Activated T-helper 1 cell treated with anti-CD3 and anti-CD28 coated beads, Interleukin-2, amount 50 U/mL, for 16 hours (primary cell): ENCODE measurements at regions not wholly inside any gene's neighbourhood (a gene's known extent, or its start where the extent isn't known, plus 50 kb on each side); places are given as distances from the start of the nearest gene placed in this dataset.

ENCODE experiments used
- DNase-seq, 2 donors: peaks; one replicate each; pipeline ENCODE4 v3.0.0-alpha.2; 2020; ENCODE audit warnings: low read depth in 1 of 2, low spot score in 1 of 2

DNA sequence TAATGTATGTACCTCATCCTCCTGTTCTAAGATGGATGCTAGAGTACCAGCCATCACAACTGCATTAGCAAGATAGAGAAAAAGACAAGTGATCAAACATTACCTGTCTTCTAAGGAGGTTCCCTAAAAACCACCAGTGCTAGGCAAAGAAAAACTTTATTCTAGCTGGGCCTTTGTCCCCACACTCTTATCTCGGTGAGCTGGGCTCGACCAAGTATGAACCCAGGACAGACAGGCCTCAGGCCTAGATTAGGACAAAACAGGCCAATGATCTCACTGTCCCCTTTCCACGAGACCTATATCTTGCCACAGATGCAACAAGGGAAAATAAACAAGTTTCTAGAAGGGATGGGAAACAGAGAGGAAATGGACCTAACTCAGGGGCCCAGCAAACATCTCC lies 127.6 kb upstream of the PKDCC start:
- no peak for DNase-seq

DNA sequence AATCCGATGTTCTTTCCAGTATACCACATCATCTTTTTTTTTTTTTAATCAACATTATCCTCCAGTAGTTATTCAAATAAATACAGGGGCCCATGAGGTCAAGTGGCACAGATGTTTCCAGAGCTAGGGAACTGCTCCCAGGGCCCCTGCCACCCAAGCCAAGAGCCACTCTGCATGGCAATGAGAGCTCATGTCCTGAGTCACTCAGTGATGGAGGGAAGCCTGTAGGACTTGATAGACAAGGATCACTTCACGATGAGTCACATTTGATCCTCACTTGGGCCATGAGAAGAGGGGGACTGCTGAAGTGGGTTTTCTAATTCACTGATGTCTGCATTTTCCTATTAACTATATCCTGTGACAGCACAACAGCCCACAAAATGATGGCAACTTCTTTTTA lies 127.0 kb upstream of the PKDCC start:
- no peak for DNase-seq

DNA sequence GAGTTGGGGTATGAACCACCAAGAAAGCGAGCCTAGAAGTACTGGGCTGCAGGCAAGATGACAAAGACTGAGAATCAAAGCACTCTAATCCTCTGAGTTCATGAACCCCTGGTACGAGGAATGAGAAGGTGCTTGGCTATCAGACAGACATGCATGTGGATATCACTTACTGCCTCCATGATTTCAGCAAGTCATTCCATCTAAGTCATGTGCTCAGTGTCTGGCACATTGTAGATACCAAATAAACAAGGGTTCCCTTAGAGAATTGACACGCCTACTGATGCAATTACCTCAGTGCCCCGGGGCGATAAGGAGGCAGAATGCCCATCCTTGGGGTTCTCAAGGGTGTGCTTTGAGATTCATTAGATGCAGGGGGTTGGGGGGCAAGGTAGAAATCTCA lies 125.6 kb upstream of the PKDCC start:
- no peak for DNase-seq

DNA sequence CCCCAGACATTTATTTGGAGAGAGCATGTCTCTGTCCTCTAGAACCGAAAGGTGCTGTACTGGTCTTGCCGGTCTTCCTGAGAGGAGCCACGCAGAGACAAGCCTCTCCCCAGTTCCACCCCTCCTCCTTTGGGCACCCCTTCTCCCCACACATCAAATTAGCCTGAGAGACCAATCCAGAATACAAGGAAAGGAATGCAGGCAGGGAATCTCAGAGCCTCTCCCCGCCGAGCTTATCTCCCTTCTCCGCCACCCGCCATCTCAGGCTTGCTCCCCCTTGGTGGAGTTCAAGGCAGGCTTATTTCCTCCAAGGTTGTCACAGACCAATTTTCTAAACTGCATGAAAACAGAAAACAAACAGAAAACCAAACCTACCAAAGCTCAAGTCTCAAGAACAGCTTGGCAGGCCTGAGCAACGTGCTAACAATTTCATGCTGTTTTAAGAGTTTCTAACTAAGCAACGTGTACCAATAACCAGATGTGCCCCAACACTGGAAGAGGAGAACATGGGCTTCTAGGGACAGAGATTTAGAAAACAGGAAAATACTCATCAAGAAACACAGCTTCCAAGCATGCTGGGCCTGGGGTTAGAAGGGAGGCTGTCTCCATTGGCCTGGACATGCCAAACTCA lies 124.5 kb upstream of the PKDCC start:
- DNase-seq: no peak

DNA sequence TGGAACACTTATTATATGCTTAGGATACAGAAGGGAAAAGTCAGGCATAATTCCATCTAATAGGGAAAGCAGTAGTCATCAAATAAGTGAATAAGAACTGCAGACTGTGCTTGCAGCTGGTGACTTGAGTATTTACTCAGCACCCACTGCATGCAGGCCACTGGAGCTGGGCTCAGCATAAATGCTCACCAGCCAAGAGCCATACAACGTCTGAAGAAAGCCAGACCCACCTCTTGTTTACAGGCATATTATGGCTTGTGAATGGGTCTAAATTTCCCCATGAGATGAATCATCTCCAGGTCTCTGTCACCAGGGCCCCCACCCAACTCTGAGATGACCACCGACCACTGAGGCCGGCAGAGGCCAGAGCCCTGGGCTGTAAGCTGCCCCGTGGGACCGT lies 123.8 kb upstream of the PKDCC start:
- no peak for DNase-seq

DNA sequence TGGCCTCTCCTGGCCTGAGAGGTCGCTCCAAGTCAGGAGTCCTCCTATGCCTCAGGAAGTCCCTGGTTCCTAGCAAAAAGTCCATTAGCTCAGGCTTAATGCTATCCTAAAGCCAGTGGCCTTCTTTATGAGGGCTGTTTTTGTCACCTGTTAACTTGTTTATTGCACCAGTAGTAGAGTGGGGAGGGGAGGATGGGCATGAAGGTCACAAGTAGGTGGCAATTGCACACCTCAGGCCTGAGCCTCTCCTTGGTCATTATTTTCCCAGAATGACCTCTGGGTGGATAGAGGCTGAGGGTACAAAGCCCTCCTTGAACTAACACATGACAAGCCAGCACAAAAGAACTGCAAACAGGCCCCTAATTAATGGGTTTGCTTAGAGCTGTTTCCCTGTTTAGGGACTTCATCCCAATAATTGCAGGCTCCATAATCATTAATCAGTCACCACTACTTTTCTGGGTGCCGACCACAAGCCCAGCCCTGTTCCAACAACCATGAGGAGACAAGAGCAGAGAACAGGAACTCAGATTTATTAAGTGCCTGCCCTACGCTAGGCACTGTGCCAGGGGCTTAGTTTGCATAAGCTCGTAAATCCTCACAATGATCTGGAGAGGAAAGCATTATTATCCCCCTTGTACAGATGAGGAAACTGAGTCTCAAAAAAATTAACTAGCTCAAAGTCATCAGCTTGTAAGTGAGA lies 123.0 kb upstream of the PKDCC start:
- no peak for DNase-seq

DNA sequence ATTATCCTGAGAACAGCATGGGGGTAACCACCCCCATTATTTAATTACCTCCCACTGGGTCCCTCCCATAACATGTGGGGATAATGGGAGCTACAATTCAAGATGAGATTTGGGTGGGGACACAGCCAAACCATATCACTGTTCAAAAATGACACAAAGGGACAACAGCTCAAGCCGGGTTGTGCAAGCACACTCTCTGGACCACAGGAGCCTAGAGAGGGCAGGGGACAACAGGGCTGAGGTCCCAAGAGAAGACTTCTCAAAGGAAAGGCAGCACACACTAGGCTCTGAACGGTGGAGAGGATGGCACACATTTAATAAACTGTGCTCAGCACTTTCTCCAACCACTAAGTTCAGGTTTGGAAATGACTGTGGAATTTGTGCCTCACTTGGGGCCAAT lies 122.1 kb upstream of the PKDCC start:
- DNase-seq: no peak

DNA sequence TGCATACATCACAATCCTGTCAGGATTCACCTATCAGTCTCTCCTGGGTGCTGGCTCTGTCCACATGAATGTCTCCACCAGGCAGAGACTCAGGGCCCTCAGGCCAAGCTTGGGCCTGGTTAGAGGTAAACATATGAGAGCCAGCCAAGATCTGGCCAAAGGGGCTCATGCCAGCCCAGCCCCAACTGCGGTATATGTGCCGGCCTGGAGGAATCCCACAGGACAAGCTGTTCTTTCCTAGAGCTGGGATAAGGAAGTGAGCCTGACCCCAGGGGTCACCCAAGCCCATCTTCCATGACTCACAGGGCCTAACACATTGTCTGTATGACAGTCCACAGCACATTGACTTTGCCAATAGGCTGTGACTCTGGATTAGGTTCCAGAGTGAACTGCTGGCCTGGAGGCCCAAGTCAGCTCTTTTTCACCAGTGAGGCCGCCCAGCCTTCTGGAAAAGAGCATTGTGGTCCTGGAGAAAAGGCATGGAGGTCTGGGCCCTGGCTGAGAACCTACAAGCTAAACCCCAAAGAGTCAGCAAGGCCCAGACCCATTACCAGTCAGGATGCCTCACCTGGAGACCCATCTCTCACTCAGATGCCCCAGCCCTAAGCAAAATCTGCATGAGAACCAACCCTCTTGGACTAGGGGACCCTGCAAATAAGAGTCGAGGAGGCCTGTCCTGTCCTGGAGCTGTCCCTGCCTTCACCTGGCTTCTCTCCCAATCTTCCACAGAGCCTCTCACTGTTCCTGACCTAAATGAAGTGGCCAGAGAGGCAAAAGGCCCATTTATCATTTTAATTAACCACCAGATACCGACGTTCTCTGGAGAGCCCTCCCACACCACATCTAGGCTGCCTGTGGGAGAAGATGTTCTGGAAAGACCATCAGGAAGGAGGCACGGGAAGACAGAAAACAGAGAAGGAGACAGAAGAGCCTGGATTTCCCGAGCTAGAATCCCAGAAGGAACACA lies 120.9 kb upstream of the PKDCC start:
- no peak for DNase-seq

DNA sequence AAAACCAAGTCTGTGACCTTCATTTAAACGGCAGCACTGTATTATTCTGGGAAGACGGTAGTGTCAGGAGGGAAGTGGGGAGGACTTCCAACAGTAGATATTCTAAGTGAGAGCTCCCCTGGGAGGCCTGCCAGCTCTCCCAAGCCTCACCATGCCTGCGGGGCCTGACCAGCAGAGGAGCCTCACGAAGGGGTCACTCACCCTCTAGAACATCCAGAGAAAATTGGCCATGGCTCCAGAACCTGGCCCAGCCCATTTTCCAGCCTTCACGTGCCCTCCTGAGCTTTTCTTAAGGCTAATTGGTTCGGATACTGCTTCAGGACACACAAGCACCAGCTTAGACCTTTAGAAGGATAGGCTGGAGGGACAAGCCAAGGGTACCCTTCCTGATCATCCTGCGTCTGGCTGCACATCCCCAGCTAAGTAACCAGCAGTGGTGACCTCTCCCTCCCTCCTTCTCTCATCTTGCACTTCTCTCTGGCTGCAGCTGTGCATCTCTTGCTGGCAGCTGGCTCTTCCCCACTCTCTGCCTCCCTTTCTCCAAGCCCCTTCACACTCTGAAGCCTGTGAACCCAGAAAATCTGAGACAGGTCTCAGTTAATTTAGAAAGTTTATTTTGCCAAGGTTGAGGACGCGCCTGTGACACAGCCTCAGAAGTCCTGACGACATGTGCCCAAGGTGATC lies 120.1 kb upstream of the PKDCC start:
- DNase-seq: no peak

DNA sequence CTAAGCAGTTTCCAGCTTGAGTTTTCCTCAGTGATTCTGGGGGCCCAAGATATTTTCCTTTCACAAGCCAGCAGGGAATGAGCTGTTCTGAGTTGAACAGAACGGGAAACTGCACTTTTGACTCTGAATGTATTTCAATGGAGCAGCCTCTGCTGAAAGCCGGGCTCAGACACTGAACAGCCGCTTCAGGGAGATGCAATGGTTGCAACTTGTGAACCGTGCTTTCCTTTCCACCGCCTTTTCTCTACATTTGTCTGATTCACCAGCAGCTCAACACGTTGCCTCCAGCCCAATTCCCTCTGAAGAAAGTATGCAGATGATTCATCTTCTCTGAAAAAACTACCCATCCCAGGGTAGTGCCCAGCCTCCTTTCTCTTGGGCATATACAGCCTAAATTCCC lies 119.3 kb upstream of the PKDCC start:
- DNase-seq: no peak

DNA sequence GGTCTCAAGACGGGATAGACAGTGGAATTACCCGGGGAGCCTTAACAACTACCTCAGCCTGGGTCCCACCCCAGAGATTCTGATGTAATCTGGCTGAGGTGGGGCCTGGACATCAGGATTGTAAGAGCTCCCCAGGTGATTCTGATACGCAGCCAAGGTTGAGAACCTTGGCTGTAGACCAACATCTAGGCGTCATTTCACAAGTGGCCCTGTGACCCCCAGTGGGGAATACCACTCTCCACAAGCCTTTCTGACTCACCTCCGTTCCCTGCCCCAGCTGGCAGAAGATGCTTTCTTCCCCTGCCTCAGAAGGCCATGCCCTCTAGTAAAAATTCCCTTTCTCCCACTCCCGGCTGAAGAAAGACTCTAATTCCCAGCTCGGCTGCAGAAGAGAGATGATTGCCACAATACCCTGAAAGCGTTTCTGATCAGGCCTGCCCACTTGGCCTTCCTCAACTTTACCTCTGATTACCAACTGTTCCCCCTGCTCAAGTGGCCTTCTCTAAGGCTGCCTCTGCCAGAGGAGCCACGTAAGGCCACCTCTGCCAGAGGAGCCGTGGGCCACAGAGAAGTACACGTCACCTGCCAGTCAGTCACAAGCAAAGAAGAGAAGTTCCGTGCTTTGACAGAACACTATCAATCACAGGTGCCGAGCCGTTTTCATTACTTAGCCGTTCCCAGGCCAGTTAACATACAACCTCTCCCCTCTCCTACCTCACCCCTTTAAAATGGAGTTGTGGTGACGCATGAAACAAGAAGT lies 116.8 kb upstream of the PKDCC start:
- DNase-seq: no peak

DNA sequence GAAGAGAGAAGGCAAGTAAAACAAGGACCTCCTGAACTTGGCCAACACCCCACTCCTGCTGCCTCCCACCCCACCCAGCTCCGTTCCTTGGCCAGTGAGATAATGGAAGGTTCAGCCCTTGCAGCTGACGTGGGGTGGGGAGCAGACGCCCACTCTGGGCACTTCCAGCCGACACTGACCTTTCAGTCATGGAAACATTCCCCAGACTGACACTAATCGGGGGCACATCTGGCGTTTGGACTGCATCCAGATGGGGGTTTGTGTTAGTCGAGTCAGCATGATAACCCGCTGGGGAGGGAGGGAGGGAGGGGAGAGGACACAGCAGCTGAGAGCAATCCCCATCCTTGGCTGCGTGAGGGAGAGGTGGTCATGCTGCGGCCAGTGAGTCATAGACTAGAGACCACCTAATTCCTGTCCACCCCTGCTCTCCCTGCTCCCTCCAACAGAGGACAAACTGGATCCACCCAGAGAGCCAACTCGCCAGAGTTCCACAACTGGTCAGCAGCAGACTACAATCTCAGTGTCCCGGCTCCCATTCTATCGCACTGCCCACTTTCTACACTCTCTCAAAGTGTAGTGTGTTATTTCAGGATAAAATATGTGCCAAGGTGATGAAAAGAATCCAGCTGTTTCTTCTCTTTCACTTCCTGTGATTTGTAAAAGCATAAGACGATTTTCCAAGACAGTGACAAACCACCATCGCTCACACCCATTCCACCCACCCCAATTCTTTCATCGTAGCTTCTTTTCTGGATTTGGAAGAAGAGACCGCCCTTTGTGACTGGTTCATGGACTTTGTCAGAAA lies 115.4 kb upstream of the PKDCC start:
- no peak for DNase-seq

DNA sequence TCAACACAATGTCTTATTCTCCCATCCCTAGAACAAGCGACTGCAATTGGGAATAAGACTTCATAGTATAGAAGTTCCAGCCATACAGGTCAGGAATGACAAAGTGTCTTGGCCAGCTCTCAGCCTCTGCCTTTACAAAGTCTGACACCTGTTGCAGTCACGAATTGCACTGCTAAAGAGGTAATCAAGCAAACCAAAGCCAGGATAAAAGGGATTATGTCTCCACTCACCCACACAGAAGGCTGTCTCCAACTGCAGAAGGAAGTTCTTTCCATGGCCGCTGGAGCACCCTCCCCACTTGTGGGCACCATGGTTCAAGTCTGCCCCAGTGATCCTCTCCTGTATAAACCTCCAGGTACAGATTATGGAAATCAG lies 114.8 kb upstream of the PKDCC start:
- no peak for DNase-seq

DNA sequence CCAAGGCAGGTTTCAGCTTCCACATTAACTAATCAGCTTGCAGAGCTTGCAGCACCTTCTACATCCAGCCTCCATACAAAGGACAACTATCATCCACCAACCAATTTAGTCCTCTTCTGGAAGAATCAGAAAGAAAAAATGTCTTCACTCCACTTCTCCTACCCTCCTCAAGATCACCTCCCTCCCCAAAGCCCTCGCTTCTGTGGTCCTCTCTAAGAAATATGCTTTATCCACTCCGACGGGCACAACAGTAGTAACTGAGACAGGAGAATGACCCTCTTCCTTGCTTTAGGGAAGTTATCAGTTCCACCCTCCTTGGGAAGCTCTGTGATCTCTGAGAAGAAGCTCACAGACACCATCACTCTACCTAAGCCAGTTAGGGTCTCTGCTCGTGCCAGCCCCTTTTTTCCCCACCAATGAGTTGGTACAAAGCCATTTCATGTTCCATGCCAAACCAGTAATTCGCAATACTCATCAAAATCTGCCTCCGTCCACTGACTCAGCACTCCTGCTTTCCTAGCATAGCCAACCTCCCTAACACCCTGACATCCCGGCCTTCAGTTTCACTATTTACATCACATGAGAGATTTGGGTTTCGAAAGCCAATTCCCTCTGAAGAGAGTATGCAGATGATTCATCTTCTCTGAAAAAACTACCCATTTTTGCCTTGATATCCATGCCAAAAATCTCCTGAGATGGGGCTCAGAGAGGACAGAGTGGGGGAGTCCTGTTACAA lies 114.1 kb upstream of the PKDCC start:
- DNase-seq: no peak

DNA sequence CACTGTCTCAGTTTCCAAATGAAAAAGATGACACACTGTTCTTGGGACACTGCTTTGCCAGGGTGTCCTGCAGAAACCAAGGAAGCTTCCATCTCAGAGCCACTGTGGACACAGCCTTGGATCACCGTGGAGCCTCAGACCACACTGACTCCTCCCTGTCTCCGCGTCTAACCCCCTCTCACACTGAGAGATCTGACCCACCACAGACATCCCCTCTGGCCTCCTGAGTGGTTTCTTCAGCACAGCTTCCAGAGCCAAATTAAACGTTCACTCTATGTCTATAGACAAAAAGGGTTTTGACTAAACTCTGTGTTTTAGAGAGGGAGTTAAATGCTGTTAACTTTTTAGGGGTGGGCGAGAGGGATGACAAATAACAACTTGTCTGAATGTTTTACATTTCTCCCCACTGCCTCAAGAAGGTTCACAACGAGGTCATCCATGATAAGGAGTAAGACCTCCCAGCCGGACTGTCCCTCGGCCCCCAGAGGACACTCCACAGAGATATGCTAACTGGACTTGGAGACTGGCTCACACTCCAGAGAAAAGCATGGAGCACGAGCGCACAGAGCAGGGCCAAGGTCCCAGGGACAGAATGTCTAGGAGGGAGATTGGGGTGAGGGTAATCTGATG lies 113.4 kb upstream of the PKDCC start:
- no peak for DNase-seq

DNA sequence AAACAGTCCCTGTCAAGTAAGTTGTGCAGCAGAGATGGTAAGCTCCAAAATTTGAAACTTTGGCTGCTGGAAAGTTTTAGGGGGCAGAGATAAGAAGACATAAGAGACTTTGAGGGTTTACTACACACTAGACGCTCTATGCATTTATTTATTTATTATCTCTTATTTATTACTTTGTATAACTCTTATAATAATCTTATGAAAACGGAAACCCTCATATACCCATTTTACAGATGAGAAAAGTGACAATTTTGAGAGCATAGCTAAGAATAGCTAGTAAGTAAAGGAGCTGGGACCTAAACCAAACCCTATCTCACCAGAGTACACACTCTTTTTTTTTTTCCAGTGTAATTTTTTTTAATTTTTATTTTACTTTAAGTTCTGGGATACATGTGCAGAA lies 112.8 kb upstream of the PKDCC start:
- DNase-seq: no peak

DNA sequence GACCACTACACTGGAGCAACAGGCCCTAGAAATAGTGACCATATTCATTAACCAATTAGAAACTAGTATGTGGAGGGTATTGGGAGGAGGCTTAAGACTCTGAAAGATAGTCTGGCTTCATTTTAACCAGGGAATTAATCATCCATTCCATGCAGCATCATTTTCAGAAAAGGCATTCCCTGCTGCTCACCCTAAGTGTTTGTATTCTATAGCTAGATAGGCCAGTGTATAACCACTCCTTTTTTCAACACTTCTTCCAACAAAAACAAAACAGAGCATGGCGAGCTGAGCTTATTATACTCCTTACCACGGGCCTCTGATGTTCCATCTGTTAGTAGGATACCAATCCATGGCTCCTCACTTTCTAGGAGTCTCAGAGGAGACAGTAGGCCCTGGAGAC lies 112.0 kb upstream of the PKDCC start:
- DNase-seq: no peak

DNA sequence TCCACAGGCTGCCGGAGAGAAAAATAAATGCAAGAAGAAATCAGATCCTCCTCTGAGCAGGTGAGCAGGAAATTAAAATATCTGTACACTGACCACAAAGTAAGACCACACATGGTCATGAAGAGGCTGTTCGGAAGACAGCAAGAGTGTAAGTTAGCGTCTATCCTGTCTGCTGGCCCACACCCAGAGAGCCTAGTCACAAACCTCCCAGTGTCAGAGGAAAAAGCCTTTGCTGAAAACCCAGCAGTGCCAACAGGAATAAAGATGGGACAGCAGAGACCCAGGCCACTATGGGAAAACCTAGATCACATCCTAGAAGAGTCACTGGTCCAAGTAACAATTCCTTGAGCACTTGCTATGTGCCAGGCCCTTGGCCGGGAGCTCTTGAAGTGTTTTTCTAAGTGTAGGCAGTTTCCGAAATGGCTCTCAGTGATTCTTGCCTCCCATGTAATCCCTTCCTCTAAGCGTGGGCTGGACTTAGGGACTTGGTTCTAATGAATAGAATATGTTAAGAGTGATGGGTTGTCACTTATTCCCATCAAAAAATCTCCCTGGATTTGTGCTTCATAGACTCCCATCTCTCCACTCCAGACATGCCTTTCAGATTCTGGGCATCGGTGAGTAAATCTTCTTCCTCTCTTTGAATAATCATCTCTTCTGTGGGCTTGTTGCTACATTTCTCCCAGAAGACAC lies 110.9 kb upstream of the PKDCC start:
- DNase-seq: no peak
